IMR-90 (cell line): ENCODE measurements at regions not wholly inside any gene's neighbourhood (a gene's known extent, or its start where the extent isn't known, plus 50 kb on each side); places are given as distances from the start of the nearest gene placed in this dataset.

Experiments
- ATAC-seq: fragments of 200-7000 bp; cut with Tn5 transposase; 2 replicates; pipeline ENCODE4 v1.9.1; 2020; ENCODE audit warnings: low read depth, mild to moderate bottlenecking, moderate library complexity
- BruUV-seq: library from RNA; stranded (reverse); fragments of 400-500 nt; replicated peaks from 2 replicates; lab custom pipeline; 2021; lab: Mats Ljungman, UMichigan
- CTCF ChIA-PET: fragments of 300-600 bp; formaldehyde crosslinking; extraction: SDS; loops from one replicate; lab custom pipeline; 2021; ENCODE audit warnings: antibody characterized with exemption; lab: Yijun Ruan, JAX
- POLR2A ChIA-PET: fragments of 300-600 bp; sonication (Branson Sonifier 250); formaldehyde crosslinking; loops from one replicate; lab custom pipeline; 2022; ENCODE audit warnings: antibody characterized with exemption; ENCODE audit not compliant: unreplicated experiment; lab: Charles Lee
- DNase-seq: peaks from one replicate; pipeline ENCODE4 v3.0.0; 2013
- H2AFZ ChIP-seq: replicated peaks from 2 replicates; pipeline ENCODE3; 2013; ENCODE audit warnings: low read length, mild to moderate bottlenecking; ENCODE audit not compliant: poor library complexity
- H2AK5ac ChIP-seq: 2 replicates; pipeline ENCODE4 v1.6.1; 2013; ENCODE audit warnings: low read depth, low read length, inconsistent platforms
- H2AK9ac ChIP-seq: replicated peaks from 2 replicates; pipeline ENCODE3; 2013; ENCODE audit warnings: mild to moderate bottlenecking, low read depth, low read length, moderate library complexity; ENCODE audit not compliant: poor library complexity
- H2BK120ac ChIP-seq: 2 replicates; pipeline ENCODE4 v1.6.1; 2013; ENCODE audit warnings: low read depth, low read length, inconsistent platforms
- H2BK15ac ChIP-seq: 3 replicates; pipeline ENCODE4 v1.6.1; 2013; ENCODE audit warnings: low read depth, low read length, inconsistent platforms
- H2BK20ac ChIP-seq: 2 replicates; pipeline ENCODE4 v1.6.1; 2013; ENCODE audit warnings: low read depth, mild to moderate bottlenecking, inconsistent platforms, low read length, moderate library complexity
- H2BK5ac ChIP-seq: 2 replicates; pipeline ENCODE4 v1.6.1; 2013; ENCODE audit warnings: mild to moderate bottlenecking, low read depth, low read length, inconsistent platforms; ENCODE audit not compliant: poor library complexity, severe bottlenecking
- H3K14ac ChIP-seq: replicated peaks from 2 replicates; pipeline ENCODE4 v1.6.1; 2013; ENCODE audit warnings: low read depth, low read length, inconsistent platforms
- H3K18ac ChIP-seq: 2 replicates; pipeline ENCODE4 v1.6.1; 2013; ENCODE audit warnings: low read depth, low read length, control low read depth
- H3K23ac ChIP-seq: 2 replicates; pipeline ENCODE4 v1.6.1; 2013; ENCODE audit warnings: low read depth, low read length, inconsistent platforms
- H3K27ac ChIP-seq: 2 replicates; pipeline ENCODE4 v1.5.1; 2013; ENCODE audit warnings: mild to moderate bottlenecking, control low read depth, low read length; ENCODE audit not compliant: insufficient read depth
- H3K27me3 ChIP-seq: 2 replicates; pipeline ENCODE4 v1.6.1; 2013; ENCODE audit warnings: low read length; ENCODE audit not compliant: control insufficient read depth, insufficient read depth
- H3K36me3 ChIP-seq: 2 replicates; pipeline ENCODE4 v1.6.1; 2013; ENCODE audit warnings: low read length, mixed read lengths; ENCODE audit not compliant: control insufficient read depth, insufficient read depth
- H3K4ac ChIP-seq: 2 replicates; pipeline ENCODE4 v1.6.1; 2013; ENCODE audit warnings: low read depth, low read length, inconsistent platforms
- H3K4me1 ChIP-seq: 2 replicates; pipeline ENCODE4 v1.6.1; 2013; ENCODE audit warnings: low read length, mixed read lengths; ENCODE audit not compliant: control insufficient read depth, insufficient read depth
- H3K4me2 ChIP-seq: 2 replicates; pipeline ENCODE4 v1.6.1; 2013; ENCODE audit warnings: low read depth, mild to moderate bottlenecking, control low read depth, low read length, moderate library complexity
- H3K4me3 ChIP-seq: 2 replicates; pipeline ENCODE4 v1.5.1; 2013; ENCODE audit warnings: low read depth, mild to moderate bottlenecking, control low read depth, low read length, moderate library complexity; ENCODE audit not compliant: insufficient read depth
- H3K56ac ChIP-seq: 2 replicates; pipeline ENCODE4 v1.6.1; 2013; ENCODE audit warnings: low read length, inconsistent platforms; ENCODE audit not compliant: insufficient read depth; ENCODE audit errors: extremely low read depth
- H3K79me1 ChIP-seq, 2 experiments: 2 replicates each; pipeline ENCODE4 v1.6.1; 2013; ENCODE audit warnings: low read length in 2 of 2, inconsistent platforms in 1 of 2, low read depth in 1 of 2
- H3K9ac ChIP-seq: 2 replicates; pipeline ENCODE4 v1.6.1; 2013; ENCODE audit warnings: low read depth, low read length, control low read depth
- H3K9me1 ChIP-seq: 2 replicates; pipeline ENCODE4 v1.6.1; 2013; ENCODE audit warnings: low read length, inconsistent platforms; ENCODE audit not compliant: insufficient read depth
- H3K9me3 ChIP-seq: 2 replicates; pipeline ENCODE4 v1.6.1; 2013; ENCODE audit warnings: low read length; ENCODE audit not compliant: control insufficient read depth, insufficient read depth
- H4K20me1 ChIP-seq: 2 replicates; pipeline ENCODE4 v1.6.1; 2013; ENCODE audit warnings: low read length, inconsistent platforms; ENCODE audit not compliant: insufficient read depth
- H4K5ac ChIP-seq: 2 replicates; pipeline ENCODE4 v1.6.1; 2013; ENCODE audit warnings: mild to moderate bottlenecking, low read depth, low read length, control low read depth
- H4K8ac ChIP-seq, 2 experiments: 2 replicates each; pipeline ENCODE4 v1.6.1; 2013; ENCODE audit warnings: low read depth in 2 of 2, low read length in 2 of 2, control low read depth in 1 of 2, inconsistent platforms in 1 of 2
- H4K91ac ChIP-seq: 2 replicates; pipeline ENCODE4 v1.6.1; 2013; ENCODE audit warnings: low read depth, low read length, inconsistent platforms; ENCODE audit not compliant: insufficient read depth
- SMC3 ChIP-seq: fragments of 150-350 bp; IDR thresholded peaks from 2 replicates; pipeline ENCODE4 v1.6.1; 2016; ENCODE audit warnings: low read depth, mild to moderate bottlenecking, antibody characterized with exemption, low read length, moderate library complexity
- WGBS, 2 experiments: methylation state at CpG; one replicate each; pipeline versions ENCODE4 v1.1.5 to v1.1.7; 2013; ENCODE audit warnings: missing lambda C conversion rate in 2 of 2; ENCODE audit not compliant: insufficient read length in 1 of 2; ENCODE audit errors: extremely low coverage in 2 of 2; 5-methylcytosine and 5-hydroxymethylcytosine counted together
- dilution Hi-C: fragments of 300-500 bp; cut with HindIII; formaldehyde crosslinking; loops from one replicate; pipeline ENCODE4 v1.14.3; 2018; ENCODE audit warnings: low sequenced_read_pairs; ENCODE audit not compliant: unreplicated experiment
- in situ Hi-C: fragments of 300-500 bp; cut with MboI; formaldehyde crosslinking; loops from 3 replicates; pipeline ENCODE4 v1.14.3; 2019; ENCODE audit warnings: low sequenced_read_pairs, inconsistent platforms, mixed read lengths
- intact Hi-C: fragments of 100-400 bp; cut with micrococcal nuclease; formaldehyde crosslinking; loops from 2 replicates; pipeline ENCODE4 v1.10.0; 2022

- no peak for ATAC-seq
- no peaks in the 10 kb centered on the region for H3K79me1 ChIP-seq
Observed at GRCh38 chr21:28345934-28346333, 646.7 kb downstream of the LTN1 start.

More at GRCh38 chr21:28345934-28346333, 646.7 kb downstream of the LTN1 start:
- no peak overlapping the region for H3K4ac ChIP-seq
- no peak overlapping the region for H2BK15ac ChIP-seq
- H3K56ac ChIP-seq = no peak overlapping the region
- no peak overlapping the region for H2BK20ac ChIP-seq
- no peaks in the 10 kb centered on the region for H3K36me3 ChIP-seq
- no peak overlapping the region for H3K4me2 ChIP-seq
- H3K4me3 ChIP-seq = no peak overlapping the region
- H3K14ac ChIP-seq = no peak overlapping the region
- no TSS peak for BruUV-seq
- TF ChIP-seq SMC3 = no peak
- no peak overlapping the region for H3K27ac ChIP-seq
- no peak overlapping the region for H2AFZ ChIP-seq
- H3K27me3 ChIP-seq = no peaks in the 10 kb centered on the region
- ChIA-PET CTCF (interaction anchor here (0.7 kb wide), 1 partner anchor 11 kb away, joined by 3 read pairs; no protein-coding TSS in a partner anchor), POLR2A (no interaction called here)
- in situ Hi-C loops = loop anchor here (10.0 to 25.0 kb wide), 2 partner anchors 179 to 784 kb away; no protein-coding TSS in a partner anchor
- H3K18ac ChIP-seq = no peak overlapping the region
- H2BK120ac ChIP-seq = no peak overlapping the region
- no peak overlapping the region for H4K91ac ChIP-seq
- H4K20me1 ChIP-seq = no peaks in the 10 kb centered on the region
- H3K23ac ChIP-seq = no peak overlapping the region
- no peaks in the 10 kb centered on the region for H3K4me1 ChIP-seq
- dilution Hi-C loops = no loop called here
- no peak overlapping the region for H4K5ac ChIP-seq
- intact Hi-C loops = no loop called here
- no peak overlapping the region for H3K9ac ChIP-seq
- H2AK9ac ChIP-seq = no peak overlapping the region
- H4K8ac ChIP-seq = no peak overlapping the region
- DNase-seq = no peak
- H3K9me1 ChIP-seq = no peaks in the 10 kb centered on the region
- no peak overlapping the region for H2BK5ac ChIP-seq
- no peak overlapping the region; the same call in 1 of the 2 replicates for H2AK5ac ChIP-seq
- WGBS, 2 experiments = no CpG with 5 or more reads among the region's 2 CpGs
- no peaks in the 10 kb centered on the region for H3K9me3 ChIP-seq
